GM18858 (cell line): ENCODE measurements at regions not wholly inside any gene's neighbourhood (a gene's known extent, or its start where the extent isn't known, plus 50 kb on each side); places are given as distances from the start of the nearest gene placed in this dataset.

Experiments
- ATAC-seq: cut with Tn5 transposase; IDR thresholded peaks from one replicate; pipeline ENCODE4 v1.9.1; 2021; ENCODE audit not compliant: unreplicated experiment

- no peak for ATAC-seq
Measured at GRCh38 chr17:55668312-55668920, 54.2 kb downstream of the TMEM100 start.

GRCh38 chr17:55666806-55667205 lies 55.9 kb downstream of the TMEM100 start:
- no peak for ATAC-seq

GRCh38 chr17:55664287-55664686 lies 58.4 kb downstream of the TMEM100 start:
- ATAC-seq: peak; percentile 87

- no peak for ATAC-seq
Measured at GRCh38 chr17:55663400-55663799, 59.3 kb downstream of the TMEM100 start.

DNA sequence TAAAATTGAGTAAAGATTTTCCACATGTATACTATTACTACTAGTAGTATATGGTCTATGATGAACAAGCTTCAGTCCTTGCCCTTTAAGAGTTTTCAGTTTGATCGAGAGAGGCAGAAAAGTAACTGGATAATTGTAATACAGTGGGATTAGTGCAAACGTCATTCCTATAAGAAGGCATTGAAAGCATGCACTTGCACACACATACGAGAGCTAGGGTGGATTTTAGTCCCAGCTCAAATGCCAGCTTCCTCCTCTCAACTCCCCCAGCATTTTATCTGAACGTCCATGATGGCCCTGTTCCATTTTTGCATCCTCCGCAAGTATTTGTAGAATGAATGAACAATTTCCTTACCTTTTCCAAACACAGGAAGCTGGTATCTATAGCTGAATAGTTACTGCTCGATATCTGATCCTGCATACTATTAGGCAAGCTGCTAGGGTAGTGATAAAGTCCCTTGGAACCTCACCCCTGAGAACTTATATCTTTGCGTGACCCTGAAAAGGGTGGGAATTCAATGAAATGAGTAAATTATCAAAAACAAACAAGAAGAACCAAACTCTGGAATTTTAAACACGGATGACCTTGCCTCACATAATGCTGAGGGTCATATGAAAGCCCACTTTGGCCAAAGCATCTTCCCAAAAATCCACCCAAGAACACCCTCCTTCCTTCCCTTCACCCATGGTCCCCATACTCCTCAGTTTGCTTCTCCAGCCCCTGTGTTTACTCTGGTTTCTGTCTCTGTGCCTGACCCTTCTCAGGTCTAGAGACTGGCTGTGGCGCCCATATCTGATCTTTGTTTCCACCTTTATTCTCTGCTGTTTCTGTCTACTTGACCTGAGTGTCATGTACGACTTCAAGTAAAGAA lies 60.5 kb downstream of the TMEM100 start:
- no peak for ATAC-seq

DNA sequence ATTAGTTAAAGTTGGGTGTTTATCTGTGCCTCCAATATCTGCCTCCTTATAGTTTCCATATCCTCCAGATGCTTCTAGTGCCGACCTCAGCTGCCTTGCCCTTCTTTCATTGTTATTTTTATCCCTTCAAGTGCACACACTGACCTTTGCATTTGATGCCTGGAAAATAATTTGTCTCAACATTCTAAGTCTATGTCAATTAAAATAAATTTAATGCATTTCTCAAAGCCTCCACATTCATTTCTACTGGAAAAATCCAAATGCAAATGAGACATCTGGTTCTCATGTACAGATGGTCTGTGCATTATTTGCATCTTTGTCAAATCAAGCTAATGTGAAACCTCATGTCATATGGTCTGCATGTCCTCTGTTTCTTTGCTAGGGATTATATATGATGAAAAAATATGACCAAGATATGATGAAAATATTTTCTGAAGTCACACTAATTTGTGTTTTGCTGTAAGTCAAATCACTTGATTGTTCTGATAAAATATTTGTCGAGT lies 61.4 kb downstream of the TMEM100 start:
- no peak for ATAC-seq

GRCh38 chr17:55660178-55660886 lies 62.3 kb downstream of the TMEM100 start:
- no peak for ATAC-seq

DNA sequence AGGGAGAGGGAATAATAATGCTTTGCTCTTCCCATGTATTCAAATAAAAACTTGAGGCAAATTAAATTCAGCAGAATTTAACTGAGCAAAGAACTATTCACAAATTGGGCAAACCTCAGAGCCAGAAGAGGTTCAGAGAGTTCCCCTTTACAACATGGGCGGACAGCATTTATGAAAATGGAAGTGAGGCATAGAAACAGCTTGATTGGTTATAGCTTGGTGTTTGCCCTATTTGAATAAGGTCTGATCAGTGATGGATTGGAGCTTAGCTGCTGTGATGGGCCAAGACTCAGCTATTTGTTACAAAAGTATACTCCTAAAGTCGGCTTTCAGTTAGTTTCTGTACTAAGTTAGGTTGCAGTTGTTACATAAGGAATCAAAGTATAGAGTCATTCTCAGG lies 63.0 kb downstream of the TMEM100 start:
- no peak for ATAC-seq

DNA sequence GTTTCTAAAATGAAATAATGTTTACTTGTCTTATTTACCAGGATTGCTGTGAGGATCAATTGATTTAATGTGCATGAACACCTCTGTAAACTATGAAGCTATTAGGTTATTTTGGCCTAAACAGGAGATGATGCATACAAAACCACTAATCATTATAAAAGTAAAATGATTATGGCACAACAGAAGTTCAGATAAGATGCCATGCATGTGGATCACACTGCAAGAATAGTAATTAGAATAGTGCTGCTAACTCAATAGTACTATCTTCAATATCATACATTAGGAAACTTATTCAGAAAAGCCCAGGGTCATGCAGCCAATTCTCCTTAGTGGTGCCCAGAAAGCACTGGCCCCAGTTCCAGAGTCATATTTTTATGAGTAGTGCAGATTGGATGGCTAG lies 66.9 kb downstream of the TMEM100 start:
- no peak for ATAC-seq

DNA sequence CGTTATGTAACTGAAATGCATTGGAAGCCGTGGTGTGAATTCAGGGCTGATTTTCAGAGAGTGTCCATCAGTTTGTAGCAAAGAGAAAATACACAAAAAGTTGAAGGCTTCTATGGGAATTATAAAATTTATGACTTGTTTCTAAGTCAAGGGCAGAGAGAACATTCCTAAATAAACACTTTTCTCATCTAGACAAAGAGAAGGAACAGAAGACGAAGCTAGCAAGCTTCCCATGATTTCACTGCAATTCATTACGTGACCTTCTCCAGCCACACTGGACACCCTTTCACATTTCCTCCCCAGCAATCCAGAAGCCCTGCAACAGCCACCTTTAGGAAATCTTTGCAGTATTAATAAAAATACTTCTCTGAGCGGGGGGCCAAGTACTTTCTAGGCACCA lies 67.8 kb downstream of the TMEM100 start:
- no peak for ATAC-seq

GRCh38 chr17:55654022-55654421 lies 68.6 kb downstream of the TMEM100 start:
- no peak for ATAC-seq

DNA sequence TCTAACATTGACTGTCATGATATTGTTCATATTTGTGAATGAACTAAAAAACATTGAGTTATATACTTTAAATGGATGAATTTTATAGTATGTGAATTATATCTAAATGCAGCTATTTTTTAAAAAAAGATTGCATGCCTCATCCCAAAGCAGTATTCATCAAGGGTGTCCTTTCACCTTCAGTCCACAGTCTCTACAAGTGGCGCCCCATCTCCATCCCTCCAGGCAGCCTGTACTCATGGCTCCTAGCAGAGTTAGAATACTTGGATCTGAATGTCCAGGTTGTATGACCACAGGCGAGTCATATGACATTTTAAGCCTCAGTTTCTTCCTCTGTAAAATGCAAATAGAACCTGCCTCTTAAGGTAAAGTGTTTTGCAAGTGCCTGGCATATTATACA lies 69.8 kb downstream of the TMEM100 start:
- ATAC-seq: no peak

DNA sequence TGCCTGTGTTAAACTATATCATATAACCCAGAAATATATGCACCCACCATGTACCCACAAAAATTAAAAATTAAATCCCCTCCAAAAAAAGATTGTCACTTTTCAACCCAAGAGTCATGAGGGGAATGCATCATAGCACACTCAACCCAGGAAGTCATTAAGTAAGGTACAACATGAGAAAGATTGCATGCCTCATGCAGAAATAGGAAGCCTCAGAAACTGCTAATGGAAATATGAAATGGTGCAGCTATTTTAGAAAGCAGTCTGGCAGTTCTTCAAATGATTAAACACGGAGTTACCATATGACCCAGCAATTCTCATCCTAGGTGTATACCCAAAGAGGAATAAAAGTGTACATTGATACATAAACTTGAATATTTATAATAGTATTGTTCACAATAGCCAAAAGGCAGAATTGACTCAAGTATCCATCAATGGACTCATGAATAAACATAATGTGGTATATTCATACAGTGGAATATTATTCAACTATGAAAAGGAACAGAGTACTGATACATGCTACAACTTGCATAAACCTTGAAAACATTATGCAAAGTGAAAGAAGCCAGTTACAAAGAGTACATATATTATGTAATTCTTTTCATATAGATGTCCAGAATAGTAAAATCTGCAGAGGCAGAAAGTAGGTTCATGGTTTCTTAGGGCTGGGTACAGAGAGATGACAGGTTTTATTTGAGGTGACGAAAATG lies 70.4 kb downstream of the TMEM100 start:
- no peak for ATAC-seq

DNA sequence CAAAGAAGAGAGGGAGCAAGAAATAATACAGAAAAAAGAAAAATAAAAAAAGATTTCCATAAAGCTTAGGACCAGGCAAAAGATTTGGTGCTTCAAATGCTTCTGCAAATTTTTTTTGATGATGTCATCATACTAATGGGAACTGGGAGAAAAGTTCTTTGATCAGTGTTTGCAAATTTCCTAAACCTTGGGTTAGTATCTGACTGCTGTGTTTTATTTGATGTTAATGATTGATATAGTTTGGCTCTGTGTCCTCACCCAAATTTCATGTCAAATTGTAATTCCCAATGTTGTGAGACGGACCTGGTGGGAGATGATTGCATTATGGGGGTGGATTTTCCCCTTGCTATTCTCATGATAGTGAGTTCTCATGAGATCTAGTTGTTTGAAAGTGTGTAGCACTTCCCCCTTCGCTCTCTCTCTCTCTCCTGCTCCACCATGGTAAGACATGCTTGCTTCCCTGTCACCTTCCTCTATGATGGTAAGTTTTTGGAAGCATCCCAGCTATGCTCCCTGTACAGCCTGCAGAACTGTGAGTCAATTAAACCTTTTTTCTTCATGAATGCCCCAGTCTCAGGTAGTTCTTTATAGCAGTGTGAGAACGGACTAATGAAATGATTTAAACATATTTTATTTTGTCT lies 72.6 kb downstream of the TMEM100 start:
- no peak for ATAC-seq

GRCh38 chr17:55648086-55648485 lies 74.6 kb downstream of the TMEM100 start:
- ATAC-seq: no peak

DNA sequence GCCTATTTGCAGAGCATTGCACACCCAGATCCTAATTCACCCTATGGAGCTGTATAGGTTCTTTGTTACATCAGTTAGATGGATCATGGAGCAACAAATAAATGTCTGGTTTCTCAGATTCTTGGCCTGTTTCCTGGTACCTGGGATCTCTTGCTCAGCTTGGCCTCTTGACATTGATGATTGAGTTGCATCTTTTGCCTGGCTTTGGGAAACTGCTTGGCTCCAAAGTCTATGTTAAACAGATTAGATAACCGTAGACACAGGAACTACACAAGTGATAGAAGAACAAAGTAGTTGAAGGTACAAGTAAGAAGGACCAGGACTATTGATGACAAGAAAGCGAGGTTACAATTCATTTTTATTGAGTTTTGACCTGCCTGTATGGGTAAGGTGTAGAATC lies 77.3 kb downstream of the TMEM100 start:
- ATAC-seq: no peak

DNA sequence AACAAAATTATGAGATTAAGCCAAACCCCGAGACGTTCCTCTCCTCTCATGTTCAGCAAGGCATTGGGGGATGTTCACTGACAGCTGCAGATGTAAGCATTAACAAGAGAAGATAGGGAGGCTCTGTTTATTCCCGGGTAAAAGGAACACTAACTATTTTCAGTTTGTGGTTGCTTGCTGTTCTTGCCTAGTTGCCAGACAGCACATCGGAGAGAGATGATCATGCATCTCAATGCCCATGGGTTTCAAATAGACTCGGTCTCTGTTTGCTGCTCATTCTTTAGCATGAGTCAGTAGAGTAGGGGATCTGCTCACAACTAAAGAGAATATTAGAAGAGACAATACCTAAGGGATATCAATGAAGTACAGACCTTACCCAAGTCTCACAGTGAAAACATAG lies 78.3 kb downstream of the TMEM100 start:
- no peak for ATAC-seq

GRCh38 chr17:55642741-55643140 lies 79.9 kb downstream of the TMEM100 start:
- no peak for ATAC-seq

DNA sequence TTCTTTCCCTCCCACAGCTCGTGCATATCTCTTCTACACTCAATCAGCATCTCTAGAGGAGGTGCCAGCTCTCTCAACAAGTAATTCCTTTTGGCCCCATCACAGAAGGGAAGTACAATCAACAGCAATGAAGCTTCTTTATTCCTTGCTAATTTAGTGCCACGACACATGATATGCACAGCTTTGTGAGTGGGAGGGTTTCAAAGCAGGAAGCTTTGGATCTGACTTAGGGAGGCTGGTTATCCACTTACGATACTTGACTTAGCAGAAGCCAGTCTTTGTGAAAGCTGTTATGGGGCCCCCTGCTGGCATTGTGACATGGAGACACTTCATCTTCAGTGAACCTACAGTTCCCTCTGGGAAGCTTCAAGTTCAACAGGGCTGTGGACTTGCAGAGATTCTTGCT lies 81.0 kb downstream of the TMEM100 start:
- ATAC-seq: no peak

DNA sequence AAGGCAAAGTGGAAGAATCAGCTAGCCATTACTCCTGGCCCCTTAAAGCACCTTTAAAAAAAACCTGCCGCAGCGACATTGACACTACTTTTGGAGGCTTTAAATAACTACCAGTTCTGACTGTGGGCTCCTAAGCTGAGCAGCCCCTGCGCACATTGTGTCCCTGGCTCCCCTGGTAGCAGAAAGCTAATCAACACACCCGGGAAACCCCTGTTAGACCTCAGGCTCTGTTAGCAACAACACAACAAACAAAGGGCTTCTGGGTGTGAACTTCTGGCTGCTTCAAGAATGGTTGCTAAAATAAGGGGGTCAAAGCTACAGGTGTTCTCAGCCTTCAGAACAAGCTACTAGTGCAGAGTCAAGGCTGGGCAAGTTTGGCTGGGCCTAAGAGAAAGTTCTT lies 83.6 kb downstream of the TMEM100 start:
- no peak for ATAC-seq
